Stimulated activated naive CD4-positive, alpha-beta T cell (primary cell): ENCODE measurements at regions not wholly inside any gene's neighbourhood (a gene's known extent, or its start where the extent isn't known, plus 50 kb on each side); places are given as distances from the start of the nearest gene placed in this dataset.

ENCODE experiments used
- DNase-seq, 6 experiments: peaks; one replicate each; lab custom pipeline; 2025; lab: John Stamatoyannopoulos, UW

DNA sequence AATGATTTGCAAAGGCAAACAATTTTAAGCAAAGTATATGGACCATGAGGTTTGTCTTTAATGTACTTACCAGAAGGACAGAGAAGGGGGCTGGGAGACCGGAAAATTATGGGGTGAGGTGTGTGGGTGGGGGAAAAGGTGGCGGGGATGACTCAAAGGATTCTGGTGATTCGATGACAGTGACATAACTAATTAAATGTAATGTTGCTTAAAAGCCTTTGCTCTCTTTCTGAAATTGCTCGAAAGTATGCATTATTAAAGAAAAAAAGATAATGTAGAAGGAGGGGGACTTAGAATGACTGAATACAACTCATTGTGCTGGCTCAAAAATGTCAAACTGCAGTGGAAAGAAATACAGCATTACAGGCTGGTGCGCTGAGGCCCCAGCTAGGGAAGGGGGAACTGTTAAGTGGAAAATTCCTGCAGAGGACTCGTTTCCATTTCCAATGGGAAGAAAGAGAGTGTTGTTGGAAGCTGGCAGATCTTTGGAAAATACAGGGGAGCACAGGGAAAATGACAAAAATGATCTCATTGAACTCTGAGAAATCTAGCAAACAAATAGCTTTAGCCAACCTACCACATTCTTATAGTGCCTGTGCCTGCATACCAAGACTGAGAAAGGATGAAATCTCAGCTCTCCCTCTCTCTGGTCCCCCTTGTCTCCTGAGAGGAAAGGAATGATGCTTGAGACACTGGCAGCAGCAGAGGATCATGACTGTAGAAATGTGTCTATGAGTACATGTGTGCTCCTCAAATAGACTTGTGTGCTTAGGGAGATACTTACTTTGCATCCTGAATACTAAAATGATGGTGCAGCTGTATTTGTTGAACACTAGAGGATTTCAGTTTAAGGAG, 632.4 kb downstream of the NYAP2 start:
- no peak for DNase-seq

DNA sequence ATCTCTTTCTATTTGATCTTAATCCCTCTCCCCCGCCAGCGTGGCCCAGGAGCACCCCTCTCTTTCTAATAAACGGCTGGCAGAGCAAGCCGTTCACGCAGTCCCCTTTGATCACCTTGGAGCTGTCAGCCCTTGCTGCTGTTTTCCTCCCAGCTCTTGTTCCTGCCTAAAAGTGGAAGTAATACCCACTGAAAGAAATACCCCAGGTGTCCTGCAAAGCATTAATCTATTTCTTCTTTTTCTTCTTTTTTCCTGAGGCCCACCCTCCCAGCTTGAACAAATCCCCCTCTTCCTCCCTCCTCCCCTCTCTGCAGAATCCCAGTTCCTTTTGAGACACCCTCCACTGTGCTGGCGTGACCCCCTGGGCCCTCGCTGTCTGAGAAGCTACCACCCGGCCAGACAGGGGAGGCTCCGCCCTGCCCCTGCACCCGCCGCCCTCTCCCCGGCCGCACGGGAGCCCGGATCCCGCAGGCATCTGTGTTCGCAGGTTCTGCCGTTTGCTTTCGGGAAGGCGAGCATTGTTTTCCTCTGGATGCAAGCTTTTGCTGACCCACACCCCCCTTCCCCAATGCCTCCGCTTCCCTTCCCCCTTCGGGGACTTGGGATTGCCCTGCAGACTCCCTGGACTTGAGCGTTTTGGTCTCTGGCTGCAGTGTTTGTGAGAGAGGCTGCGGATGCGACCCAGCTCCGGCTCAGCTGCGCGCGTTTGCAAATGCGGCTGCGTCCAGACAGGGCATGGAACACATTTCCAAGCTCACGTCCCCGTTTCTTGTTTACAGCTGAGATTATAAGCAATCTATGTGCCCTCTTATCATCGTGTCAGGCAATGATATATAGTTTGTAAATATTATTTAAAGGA, 631.5 kb downstream of the NYAP2 start:
- no peak for DNase-seq

DNA sequence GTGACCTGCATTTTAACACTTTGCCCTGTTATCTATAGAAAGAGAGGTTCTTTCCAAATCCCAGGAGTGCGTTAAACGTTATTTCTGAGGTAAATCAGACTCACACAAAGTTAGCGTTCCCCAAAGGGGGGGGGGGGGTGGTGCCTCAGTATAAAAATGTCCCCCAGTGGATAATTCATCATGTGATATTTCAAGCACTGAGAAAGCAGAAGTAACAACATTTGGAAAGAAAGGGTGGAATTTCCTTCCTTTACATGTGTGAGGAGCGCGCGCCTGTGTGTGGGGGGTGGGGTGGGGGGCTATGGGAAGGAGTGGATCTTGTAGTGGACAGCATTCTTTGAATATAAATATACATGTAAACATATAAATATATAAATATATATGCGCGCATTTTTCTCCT, 630.9 kb downstream of the NYAP2 start:
- no peak for DNase-seq

DNA sequence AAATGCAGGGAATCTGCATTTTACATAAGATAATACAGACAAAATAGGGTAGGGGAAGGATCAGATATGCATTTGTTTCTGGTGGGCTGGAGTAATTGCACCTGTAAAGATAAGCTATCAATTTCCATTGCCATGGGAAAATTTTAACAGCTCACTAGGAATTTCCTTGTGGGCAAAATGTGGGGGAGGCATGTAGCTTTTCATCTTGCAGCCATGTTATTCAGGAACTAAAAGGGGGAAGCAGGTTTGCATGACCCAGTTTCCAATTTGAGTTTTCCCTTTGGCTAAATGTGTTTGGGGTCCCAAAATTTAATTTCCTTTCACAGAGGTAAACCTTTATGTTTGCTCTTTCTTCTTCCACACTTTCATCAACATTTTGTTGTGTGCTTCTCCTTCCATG, 624.4 kb downstream of the NYAP2 start:
- no peak for DNase-seq

DNA sequence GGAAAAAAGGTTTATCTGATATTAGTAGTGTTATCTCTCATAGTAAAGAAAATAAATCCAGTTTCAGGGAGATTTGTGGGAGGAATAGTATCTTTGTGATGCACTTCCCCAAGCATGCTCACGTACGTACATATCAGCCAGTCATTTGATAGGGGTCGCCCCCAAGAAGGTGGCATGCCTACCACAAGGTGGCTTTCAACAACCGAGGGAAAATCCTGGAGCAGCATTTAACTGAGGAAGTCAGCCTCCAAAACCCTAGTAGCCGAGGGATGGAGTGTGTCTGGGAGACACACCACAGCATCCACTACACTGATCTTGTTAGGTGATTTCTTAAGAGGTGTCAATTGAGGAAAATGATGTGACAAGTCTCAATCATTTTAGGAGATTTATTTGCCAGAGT, 623.9 kb downstream of the NYAP2 start:
- DNase-seq = no peak

DNA sequence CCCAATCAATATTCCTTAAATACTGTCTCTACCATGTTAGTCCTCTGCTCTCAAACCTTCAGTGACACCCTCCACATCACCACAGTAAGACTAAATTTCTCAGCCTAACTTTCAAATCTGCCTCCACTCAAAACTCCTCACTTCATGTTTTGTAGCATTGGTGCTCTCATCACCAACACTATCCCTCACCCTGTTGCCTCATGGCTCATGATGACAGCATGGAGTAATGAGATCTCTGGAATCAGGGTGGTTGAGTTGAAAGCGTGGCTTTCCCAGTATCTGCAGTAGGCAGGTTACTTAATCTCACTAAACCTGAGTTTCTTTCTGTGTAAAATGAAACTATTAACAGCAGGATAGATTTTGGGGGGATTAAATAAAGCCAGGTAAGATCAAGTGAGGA, 621.4 kb downstream of the NYAP2 start:
- DNase-seq = no peak

DNA sequence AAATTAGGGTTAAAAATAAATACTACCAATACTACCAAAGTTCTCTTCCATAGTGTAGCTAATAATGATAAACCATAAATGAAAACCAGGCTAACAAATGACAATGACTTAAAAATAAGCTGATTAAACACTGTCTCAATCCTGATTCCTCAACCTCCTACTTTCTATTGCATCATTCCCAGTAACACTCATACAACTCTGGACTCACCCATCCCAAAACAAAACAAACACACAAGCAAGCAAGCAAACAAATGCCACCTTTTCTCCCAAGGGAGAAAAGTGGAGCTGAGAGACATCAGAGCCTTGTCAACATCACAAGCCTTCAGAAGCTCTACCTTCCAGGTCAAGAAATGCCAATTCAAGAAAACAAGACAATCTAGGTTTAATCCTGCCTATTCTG, 620.7 kb downstream of the NYAP2 start:
- DNase-seq = no peak

DNA sequence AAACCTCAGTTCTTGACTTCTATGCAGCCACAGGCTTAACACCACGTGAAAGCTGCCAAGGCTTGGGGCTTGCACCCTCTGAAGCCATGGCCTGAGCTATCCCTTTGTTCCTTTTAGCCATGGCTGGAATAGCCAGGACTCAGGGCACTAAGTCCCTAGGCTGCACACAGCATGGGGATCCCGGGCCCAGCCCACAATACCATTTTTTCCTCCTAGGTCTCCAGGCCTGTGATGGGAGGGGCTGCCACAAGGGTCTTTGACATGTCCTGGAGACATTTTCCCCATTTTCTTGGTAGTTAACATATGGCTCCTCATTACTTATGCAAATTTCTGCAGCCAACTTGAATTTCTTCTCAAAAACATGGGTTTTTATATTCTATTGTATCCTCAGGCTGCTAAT, 619.1 kb downstream of the NYAP2 start:
- DNase-seq = no peak

DNA sequence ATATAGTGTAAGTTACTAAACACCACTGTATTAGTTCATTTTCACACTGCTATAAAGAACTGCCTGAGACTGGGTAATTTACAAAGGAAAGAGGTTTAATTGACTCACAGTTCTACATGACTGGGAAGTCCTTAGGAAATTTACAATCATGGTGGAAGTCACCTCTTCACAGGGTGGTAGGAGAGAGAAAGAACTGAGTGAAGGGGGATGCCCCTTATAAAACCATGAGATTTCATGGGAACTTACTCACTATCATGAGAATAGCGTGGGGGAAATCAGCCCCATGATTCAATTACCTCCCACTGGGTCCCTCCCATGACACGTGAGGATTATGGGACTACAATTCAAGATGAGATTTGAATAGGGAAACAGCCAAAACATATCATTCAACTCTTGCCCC, 618.0 kb downstream of the NYAP2 start:
- DNase-seq = no peak

DNA sequence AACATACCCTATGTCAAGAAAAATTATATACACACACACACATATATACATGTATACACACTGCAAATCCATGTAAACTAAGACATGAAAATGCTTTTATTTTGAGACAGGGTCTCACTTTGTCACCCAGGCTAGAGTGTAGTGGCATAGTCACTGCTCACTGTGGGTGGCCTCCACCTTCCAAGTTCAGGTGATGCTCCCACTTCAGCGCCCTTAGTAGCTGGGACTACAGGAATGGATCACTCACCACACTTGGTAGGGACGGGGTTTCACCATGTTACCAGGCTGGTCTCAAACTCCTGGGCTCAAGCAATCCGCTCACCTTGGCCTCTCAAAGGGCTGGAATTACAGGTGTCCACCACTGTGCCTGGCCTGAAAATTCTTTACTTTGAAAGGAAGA, 617.6 kb downstream of the NYAP2 start:
- DNase-seq = no peak

DNA sequence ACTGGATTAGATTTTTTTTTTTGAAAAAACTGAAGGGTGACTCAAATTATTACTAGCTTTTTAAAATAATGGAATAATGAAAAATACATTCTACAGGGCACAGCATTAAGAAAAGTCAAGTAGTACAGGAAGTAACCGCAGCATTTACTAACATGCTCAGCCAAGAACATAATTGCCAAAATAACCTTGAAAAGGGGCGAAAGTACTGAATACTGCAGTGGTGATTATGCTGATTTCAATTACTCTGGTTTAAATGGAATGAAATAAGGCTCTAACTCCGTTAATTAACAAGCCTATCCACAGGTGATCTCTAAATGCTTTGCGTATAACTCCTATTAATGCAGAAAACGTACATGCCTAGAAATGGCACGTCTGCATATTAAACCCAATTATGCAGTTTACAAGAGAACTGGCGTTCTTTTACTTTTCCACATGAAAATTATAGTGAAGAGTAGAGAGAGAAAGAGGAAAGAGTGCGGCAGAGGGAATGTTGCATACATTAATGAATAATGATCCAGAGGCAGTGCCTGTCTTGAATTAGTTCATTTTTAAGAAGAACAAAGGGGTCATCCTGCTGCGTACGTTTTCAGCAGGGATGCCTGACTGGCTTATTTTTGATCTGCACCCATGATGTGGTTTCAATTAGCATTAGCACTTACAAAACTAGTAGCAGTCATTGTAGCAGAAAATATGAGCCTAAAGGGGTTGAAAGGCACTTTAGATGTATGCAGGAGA, 612.4 kb downstream of the NYAP2 start:
- no peak for DNase-seq

DNA sequence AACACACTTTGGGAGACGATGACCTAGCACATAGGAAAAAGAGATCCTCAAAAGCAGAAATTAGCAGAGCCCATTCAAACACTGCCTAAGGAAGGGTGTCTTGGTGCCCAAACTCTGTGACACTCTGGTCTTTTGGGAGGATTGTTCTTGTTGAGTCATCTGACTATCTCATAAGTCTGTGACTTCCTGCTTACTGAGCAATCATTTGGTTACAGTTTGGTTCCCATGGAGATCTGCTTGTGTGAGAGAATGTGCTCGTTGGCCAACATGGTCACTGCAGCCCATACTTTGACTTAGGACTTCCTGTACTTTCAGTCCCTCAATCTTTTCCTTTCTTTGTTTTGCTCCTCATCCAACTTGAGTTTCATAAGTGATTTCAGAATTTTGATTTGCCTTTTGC, 602.9 kb downstream of the NYAP2 start:
- no peak for DNase-seq

DNA sequence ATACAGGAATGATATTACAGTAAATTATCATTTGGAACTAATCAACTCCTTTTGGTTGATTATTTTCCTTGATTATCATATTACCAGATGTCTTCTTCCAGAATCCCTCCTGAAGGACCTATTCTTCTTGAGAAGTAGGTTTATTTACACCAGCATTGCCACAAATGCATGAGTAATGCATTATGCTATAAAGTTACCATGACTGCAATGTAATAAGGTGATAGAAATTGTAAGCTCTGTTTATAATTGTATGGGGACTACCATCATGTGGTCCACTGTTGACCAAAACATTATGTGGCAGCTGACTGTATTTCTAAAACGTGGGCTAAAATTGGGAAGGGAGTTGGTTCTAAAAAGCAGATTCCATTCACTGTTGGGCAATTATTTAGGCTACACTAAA, 602.2 kb downstream of the NYAP2 start:
- DNase-seq = no peak

DNA sequence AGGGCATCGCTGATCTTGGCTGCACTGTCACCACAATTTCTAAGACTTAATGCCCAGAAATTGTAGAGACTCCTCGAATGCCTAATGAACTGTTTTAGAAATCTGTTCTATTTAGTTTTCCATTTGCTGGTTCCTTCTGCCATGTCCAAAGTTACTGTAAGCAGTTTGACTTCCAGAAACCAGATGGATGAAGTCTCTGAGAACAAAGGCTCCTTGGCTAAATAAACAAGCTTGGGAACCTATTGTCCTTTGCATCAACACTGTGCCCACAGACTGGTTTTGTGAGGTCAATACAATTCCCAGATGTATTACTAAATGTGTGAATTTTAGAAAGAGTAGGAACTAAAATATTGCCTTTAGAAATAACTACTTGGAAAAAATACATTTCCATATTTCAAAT, 600.2 kb downstream of the NYAP2 start:
- DNase-seq = no peak

DNA sequence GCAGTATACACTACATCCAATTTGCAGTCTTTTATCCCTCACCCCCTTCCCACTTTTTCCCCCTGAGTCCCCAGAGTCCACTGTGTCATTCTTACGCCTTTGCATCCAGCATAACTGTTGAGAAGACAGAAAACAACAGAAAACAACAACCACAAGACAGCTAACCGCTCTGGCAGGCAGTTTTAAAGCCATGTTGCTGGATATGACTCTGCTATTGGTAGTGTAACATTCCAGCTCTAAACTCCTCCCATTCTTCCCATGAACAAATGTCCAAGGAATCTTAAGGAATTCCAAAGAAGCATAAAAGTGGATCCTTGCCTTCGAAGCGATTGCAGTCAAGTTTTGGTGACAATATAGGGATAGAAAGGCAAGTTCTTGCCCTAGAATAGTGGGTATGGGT, 599.1 kb downstream of the NYAP2 start:
- no peak for DNase-seq

DNA sequence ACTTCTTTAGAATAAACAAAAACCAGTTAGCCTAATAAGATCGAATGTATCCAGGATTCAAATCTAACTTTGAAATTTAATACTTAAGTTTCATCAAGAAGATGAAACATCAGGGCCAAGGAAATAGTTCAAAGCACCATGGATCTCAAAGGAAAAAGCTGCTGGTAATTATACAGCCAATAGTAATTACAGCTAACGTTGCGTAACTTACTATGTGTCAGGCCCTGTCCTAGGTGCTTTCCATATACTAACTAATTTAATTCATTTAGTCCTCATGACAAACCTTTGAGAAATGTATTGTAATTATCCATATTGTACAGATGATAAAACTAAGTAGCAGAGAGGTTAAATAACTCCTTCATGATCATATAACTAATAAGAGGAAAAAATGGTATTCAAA, 598.6 kb downstream of the NYAP2 start:
- no peak for DNase-seq

DNA sequence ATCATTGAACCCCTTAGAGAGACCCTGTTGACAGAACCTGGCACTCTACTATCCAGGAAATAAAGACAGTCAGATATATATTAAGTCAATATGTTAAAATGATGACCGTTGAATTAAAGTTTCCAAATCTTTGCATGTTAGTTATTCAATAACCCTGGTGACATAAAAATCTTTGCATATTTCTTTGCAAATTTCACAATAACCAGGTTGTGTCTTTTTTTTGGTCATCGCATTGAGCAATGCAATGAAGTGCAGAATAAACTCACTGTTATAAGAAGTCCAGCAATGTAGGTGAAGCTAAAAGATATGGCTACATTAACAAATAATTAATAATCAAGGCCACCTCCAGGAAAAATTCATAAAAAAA, 596.9 kb downstream of the NYAP2 start:
- no peak for DNase-seq

DNA sequence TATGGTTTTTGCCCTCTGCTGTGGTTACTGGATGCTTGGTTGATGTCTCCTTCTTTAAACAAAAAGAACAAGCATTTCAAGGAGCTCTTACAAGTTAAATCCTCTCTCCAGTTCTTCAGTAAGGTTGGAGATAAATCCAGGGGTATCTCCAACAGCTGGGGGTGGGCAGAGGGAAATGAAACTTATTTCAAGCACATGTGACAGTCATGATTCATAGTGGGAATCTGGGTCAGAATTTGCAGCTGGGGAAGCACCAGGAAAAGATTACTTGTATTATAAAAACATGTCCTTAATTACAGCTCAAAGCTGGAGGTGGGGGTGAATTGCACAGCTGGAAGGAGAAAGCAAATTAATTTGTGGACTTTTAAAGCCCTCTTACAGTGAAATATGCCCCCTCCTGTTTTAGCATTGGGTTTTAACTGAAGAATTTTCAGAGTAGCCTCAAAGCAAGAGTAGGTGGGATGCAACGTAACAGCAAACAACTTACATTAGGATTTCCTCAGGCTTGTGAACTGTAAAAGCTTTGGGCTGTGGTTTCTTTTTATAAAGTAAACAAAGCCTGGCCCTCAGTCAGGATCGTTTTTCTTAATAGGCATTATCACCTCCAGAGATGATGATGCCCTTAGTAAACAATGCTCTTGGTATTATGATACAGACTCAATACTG, 596.4 kb downstream of the NYAP2 start:
- no peak for DNase-seq

DNA sequence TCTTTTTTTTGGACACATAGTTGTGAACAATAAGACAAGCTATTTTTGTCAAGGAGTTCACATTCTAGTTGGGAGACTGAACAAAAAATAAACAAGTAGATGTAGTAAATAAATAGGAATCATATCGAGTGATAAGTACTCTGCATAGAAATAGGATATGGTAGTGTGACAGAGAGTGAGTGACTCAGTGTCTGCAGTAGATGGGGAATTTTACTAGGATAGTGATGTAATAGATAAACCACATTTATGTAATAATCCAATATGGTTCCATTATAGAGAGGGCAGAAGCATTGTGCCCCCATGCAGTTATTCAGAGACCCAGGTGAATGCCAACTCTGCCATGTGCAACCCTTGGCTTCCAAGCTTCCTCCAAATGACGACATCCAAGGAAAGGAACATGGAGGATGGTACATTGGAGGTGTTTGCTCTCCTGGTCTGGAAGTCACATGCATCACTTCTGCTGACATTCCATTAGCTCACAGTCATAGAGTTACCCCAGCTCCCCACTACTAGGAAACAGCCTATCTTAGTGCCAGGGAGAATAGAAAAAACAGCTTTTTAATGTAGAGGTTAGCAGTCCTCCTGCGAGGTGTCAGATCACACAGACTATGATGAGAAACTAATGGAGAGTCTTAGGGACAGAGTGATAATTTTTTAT, 595.4 kb downstream of the NYAP2 start:
- DNase-seq = no peak

DNA sequence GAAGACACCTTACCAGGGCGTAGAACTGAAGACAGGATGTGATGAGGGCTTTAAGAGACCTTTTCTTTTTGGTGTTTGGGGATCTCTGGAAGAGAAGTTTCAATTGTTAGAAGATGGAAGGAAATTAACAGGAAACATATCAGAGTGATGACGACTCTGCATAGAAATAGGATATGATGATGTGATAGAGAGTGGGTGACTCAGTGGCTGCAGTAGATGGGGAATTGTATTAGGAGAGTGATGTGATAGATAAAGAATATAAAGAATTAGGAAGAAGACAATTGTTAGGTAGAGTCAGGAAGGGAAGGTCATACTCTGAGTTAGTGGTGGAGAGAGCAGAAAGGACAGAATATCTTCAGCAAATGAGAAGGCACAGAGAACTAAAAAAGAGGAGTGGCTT, 593.9 kb downstream of the NYAP2 start:
- DNase-seq = no peak

DNA sequence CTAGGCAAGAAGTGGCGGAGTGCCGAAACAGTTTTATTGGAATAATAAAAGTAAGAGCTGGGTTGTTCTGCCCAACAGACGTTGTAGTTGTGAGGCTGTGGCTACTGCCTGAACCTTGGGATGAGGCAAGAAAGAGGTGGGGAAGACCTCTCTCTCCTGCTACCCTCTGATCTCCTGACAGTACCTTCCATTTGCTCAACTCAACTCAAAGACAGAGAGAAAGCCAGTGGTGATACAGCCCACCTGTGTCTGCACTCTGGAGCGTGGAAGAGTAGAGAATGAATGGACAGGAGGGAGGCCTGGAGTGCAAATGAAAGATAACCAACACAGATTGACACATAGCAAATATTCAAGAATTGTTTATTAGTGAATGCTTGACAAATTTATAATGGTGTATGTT, 590.3 kb downstream of the NYAP2 start:
- no peak for DNase-seq

DNA sequence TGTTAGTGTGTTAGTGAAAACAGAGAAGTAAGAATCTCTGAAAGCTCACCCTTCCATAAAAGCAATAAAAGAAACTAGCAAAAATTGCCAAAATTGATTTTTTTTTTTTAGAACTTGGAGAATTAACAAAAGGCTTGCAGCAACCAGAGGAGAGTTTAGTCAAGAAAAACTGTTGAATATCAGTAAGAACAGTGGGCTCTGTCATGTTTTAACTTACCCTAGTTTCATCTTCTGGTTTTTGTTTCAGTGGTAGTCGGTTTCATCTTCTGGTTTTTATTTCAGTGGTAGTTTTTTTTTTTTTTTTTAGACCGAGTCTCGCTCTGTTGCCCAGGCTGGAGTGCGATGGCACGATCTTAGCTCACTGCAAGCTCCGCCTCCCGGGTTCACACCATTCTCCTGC, 580.9 kb downstream of the NYAP2 start:
- no peak for DNase-seq
